ENCODE measurements at regions not wholly inside any gene's neighbourhood (a gene's known extent, or its start where the extent isn't known, plus 50 kb on each side); places are given as distances from the start of the nearest gene placed in this dataset.

DNA sequence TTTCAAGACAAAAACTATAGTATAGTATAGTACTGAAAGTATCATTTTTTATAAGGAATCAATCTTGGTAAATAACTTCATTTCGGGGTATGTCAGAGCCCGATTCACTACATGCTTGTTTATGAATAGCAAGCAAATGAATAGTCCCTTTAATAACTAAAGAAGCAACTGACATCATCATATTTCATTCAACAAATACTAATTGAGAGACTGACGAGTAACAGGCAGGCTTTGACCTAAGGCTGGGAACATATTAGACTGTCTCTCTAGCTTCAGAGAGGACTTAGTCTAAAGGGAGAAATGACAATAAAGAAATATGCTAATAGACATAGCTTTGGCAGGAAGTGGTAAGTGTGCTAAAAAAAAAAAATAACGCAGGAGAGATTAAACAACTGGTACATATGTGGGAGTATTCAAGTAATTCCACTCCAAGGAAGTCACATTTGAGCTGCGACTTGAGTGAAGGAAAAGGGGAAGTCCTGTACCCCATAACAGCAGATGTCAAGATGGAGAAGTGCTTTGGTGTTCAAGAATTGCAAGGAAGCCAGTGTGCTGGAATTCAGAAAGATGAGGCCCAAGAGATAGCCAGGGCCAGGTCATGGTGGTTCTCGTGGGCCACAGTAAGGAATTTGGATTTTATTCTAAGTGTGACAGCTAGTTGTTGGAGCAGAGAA, 284.9 kb downstream of the FBXO8 start:
- no peak for TF ChIP-seq POLR2A (IDR thresholded peaks at IDR 0.05)
- TF ChIP-seq, protein P1, sequence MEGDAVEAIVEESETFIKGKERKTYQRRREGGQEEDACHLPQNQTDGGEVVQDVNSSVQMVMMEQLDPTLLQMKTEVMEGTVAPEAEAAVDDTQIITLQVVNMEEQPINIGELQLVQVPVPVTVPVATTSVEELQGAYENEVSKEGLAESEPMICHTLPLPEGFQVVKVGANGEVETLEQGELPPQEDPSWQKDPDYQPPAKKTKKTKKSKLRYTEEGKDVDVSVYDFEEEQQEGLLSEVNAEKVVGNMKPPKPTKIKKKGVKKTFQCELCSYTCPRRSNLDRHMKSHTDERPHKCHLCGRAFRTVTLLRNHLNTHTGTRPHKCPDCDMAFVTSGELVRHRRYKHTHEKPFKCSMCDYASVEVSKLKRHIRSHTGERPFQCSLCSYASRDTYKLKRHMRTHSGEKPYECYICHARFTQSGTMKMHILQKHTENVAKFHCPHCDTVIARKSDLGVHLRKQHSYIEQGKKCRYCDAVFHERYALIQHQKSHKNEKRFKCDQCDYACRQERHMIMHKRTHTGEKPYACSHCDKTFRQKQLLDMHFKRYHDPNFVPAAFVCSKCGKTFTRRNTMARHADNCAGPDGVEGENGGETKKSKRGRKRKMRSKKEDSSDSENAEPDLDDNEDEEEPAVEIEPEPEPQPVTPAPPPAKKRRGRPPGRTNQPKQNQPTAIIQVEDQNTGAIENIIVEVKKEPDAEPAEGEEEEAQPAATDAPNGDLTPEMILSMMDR (IDR thresholded peaks at IDR 0.05 in 4 of 5, conservative IDR thresholded peaks at IDR 0.05 in 1 of 5): no peak
